Erythroblast (primary cell): ENCODE measurements at regions not wholly inside any gene's neighbourhood (a gene's known extent, or its start where the extent isn't known, plus 50 kb on each side); places are given as distances from the start of the nearest gene placed in this dataset.

Experiments used
- DNase-seq, 2 experiments: peaks; one replicate each; lab custom pipeline; 2025; lab: John Stamatoyannopoulos, UW
- GATA1 ChIP-seq: IDR thresholded peaks from 2 replicates; pipeline ENCODE4 v1.6.1; 2011; ENCODE audit warnings: low read depth, mild to moderate bottlenecking, control low read depth, low read length, moderate library complexity
- POLR2A ChIP-seq: IDR thresholded peaks from 2 replicates; pipeline ENCODE4 v1.6.1; 2011; ENCODE audit warnings: mild to moderate bottlenecking, low read length

DNA sequence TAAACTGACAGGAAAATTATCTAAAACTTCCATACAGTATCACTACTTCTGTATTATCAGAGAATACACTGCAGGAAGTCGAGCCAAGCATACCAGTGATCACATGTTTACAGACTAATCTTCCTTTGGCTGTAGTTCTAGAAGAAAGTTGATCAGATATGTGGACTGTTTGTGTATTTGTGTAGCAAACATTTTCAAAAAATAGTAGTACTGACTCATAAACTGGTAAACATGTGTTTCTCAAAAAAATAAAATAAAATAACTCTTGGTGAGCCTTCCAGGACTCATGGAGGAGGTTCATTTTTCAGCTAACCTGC is 148.9 kb upstream of the SLC39A10 start:
- DNase-seq = peak; percentile 34 to 45
- TF ChIP-seq POLR2A = no peak
- no peak for TF ChIP-seq GATA1

- DNase-seq = peak; percentile 17 to 23
- no peak for TF ChIP-seq POLR2A
- no peak for TF ChIP-seq GATA1
These were observed 149.4 kb upstream of the SLC39A10 start for GRCh38 chr2:195507447-195508138.

GRCh38 chr2:195505701-195506100 is 151.3 kb upstream of the SLC39A10 start:
- DNase-seq = no peak
- TF ChIP-seq GATA1 = no peak
- TF ChIP-seq POLR2A = no peak

DNA sequence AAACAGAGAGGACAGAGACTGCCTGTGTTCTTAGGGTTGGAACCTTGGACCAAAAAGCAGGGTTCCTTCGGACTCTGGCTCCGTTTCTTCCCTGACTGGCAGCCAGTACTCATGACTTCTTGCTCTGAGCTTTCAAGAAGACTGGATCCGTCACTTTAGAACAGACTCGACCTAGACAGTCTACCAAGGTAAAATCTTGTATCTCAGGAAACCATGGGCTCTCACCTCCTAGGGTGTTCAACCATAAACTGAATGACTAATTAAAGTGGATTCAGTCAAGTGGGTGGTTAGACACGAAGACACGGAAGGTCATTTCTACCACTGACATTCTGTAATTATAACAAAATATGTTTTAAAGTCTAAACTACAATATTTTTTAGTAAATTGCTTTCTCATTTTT is 153.8 kb upstream of the SLC39A10 start:
- DNase-seq = no peak
- TF ChIP-seq POLR2A (no peak), GATA1 (no peak)

DNA sequence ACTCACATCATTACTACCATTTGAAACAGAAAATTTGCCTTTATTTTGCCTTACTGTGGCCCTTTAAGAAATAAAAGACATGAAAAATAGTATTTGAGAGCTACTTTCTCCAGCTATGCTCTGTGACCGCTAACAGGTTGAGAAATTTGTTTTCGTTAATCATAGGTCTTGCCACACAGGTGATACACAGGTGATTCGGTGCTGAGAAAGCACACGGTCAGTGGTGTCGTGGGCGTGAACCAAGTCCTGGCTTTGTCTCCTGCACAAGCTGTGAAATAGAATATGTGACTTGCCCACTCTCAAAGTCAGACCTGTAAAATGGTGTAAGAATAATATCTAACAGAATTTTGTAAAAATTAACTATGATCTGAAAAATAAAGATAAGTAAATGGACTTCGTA is 155.3 kb upstream of the SLC39A10 start:
- DNase-seq = no peak
- TF ChIP-seq GATA1 = no peak
- TF ChIP-seq POLR2A = no peak

DNA sequence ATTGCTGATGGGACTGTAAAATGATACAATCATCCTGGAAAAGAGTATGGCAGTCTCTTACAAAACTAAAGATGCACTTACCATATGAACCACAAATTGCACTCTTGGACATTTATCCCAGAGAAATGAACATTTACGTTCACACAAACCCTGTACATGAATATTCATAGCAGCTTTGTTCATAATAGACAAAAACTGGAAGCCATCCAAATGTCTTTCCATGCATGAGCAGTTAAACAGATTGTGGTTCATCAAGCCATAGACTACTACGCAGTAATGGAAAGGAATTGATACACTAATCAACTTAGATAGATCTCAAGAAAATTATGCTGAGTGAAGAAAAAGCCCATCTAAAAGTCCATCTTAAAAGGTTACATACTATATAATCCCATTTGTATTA is 156.1 kb upstream of the SLC39A10 start:
- TF ChIP-seq GATA1 = no peak
- DNase-seq = no peak

- no peak for DNase-seq
- no peak for TF ChIP-seq POLR2A
- TF ChIP-seq GATA1 = no peak
These were observed 158.1 kb upstream of the SLC39A10 start for GRCh38 chr2:195498839-195499490.

GRCh38 chr2:195498176-195498575 is 158.8 kb upstream of the SLC39A10 start:
- peak; percentile 66 to 74 for DNase-seq
- TF ChIP-seq POLR2A = no peak
- TF ChIP-seq GATA1 = no peak

GRCh38 chr2:195496991-195497390 is 160.0 kb upstream of the SLC39A10 start:
- no peak for TF ChIP-seq POLR2A
- no peak for TF ChIP-seq GATA1
- no peak for DNase-seq

GRCh38 chr2:195495966-195496365 is 161.1 kb upstream of the SLC39A10 start:
- no peak for TF ChIP-seq GATA1
- TF ChIP-seq POLR2A = no peak
- DNase-seq = no peak

- DNase-seq = no peak
- TF ChIP-seq GATA1 (no peak), POLR2A (no peak)
These were observed 161.7 kb upstream of the SLC39A10 start for GRCh38 chr2:195495351-195495750.

- DNase-seq = no peak
- TF ChIP-seq POLR2A (no peak), GATA1 (no peak)
These were observed 162.6 kb upstream of the SLC39A10 start for GRCh38 chr2:195494451-195494850.

DNA sequence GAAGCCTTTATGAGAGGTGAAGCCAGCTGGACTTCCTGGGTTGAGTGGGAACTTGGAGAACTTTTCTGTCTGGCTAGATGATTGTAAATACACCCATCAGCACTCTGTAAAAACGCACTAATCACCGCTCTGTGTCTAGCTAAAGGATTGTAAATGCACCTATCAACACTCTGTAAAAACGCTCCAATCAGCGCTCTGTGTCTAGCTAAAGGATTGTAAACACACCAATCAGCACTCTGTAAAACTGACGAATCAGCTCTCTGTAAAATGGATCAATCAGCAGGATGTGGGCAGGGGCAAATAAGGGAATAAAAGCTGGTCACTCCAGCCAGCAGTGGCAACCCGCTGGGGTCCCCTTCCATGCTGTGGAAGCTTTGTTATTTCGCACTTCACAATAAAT is 163.6 kb upstream of the SLC39A10 start:
- DNase-seq = no peak
- TF ChIP-seq GATA1 (no peak), POLR2A (no peak)

DNA sequence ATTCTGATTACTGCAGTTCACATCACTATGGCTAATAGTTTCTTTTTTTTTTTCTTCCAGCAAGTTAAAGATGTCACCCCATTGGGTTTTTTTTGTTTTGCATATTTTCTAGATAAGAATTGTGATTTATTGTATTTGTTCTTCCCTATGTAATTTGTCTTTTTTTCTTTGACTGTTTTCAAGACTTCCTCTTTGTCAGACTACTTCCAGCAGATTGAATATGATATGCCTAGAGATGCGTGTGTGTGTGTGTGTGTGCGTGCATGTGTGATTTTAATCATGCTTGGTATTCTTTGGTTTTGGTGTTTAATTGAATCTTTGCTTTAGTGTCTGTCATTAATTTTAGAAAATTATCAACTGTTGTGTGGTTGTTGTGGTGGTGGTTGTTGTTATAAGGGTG is 166.7 kb upstream of the SLC39A10 start:
- TF ChIP-seq POLR2A (no peak), GATA1 (no peak)
- DNase-seq = no peak

DNA sequence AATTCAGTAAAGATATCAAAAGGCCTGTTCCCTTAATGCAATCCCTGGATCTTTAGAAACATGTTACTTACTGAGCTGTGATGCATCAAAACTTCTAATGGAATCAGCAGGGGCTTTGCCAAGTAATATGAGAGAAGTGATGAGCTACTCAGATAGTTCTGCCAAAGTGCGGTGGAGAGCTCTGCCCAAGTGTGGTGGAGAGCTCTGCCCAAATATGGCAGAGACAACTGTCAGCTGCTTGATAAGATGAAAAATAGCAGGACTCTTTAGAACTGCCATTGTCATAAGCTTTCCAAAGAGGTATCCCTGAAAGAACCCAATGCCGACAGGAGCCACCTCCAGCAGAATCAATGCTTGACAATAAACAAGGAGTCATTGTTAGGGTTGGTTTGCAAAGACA is 167.9 kb upstream of the SLC39A10 start:
- DNase-seq = peak; percentile 54 to 62
- TF ChIP-seq POLR2A = no peak
- TF ChIP-seq GATA1 = no peak
